HL-60 (cell line): ENCODE measurements at regions not wholly inside any gene's neighbourhood (a gene's known extent, or its start where the extent isn't known, plus 50 kb on each side); places are given as distances from the start of the nearest gene placed in this dataset.
"Not testable (repeated sequence)": the region's sequence is repeated elsewhere in the genome, so short reads cannot be mapped to it uniquely, and the experiment has no call there.

Experiments
- DNase-seq, 2 experiments: peaks; one replicate each; pipeline ENCODE4 v3.0.0-alpha.2; 2010 to 2020; ENCODE audit warnings: low read depth in 1 of 2, low spot score in 1 of 2
- H3K27ac ChIP-seq: fragments of 250-450 bp; sonication (Bioruptor Pico); replicated peaks from 2 replicates; pipeline ENCODE4 v1.5.1; 2020; ENCODE audit warnings: mild to moderate bottlenecking, moderate library complexity
- H3K27me3 ChIP-seq: fragments of 250-450 bp; sonication (Bioruptor Pico); 2 replicates; pipeline ENCODE4 v1.5.1; 2021; ENCODE audit warnings: mild to moderate bottlenecking, moderate library complexity; ENCODE audit not compliant: insufficient read depth, poor library complexity, severe bottlenecking
- H3K4me3 ChIP-seq: replicated peaks from 2 replicates; pipeline ENCODE4 v1.5.1; 2011; ENCODE audit warnings: mild to moderate bottlenecking, control low read depth, low read length; ENCODE audit not compliant: insufficient read depth
- CTCF ChIP-seq: IDR thresholded peaks from one replicate; pipeline ENCODE4 v1.5.1; 2011; ENCODE audit warnings: low read length, control low read depth, inconsistent platforms; ENCODE audit not compliant: insufficient read depth
- GABPA ChIP-seq: IDR thresholded peaks from 2 replicates; pipeline ENCODE4 v1.6.1; 2012; ENCODE audit warnings: low read depth
- POLR2AphosphoS5 ChIP-seq: IDR thresholded peaks from 2 replicates; pipeline ENCODE4 v1.6.1; 2012; ENCODE audit warnings: low read depth
- REST ChIP-seq: IDR thresholded peaks from 2 replicates; pipeline ENCODE4 v1.6.1; 2012; ENCODE audit warnings: low read depth; ENCODE audit not compliant: insufficient replicate concordance
- SPI1 ChIP-seq: IDR thresholded peaks from 2 replicates; pipeline ENCODE4 v1.6.1; 2012; ENCODE audit warnings: low read depth, mild to moderate bottlenecking, borderline replicate concordance

- peaks cover 6% of the 10 kb centered on the region for H3K27me3 ChIP-seq
Observed at GRCh38 chr5:142208777-142209312, 100.3 kb downstream of the NDFIP1 start.

GRCh38 chr5:142208244-142208643 lies 99.7 kb downstream of the NDFIP1 start:
- H3K27me3 ChIP-seq, DNase-seq, H3K27ac ChIP-seq, H3K4me3 ChIP-seq: not testable (repeated sequence)

More at GRCh38 chr5:142208777-142209312, 100.3 kb downstream of the NDFIP1 start:
- Histone ChIP-seq H3K27ac (no peak overlapping the region), H3K4me3 (no peak overlapping the region)
- no peak for DNase-seq
- no peak for TF ChIP-seq GABPA
- TF ChIP-seq REST = no peak
- no peak for TF ChIP-seq SPI1
- no peak for TF ChIP-seq CTCF
- no peak for TF ChIP-seq POLR2AphosphoS5

- H3K27me3 ChIP-seq = peaks cover 6% of the 10 kb centered on the region
- H3K4me3 ChIP-seq = no peak overlapping the region
- DNase-seq = no peak
- no peak overlapping the region for H3K27ac ChIP-seq
- TF ChIP-seq GABPA (no peak), POLR2AphosphoS5 (no peak), SPI1 (no peak), CTCF (no peak), REST (no peak)
Observed at GRCh38 chr5:142206801-142207200, 98.2 kb downstream of the NDFIP1 start.

GRCh38 chr5:142204219-142204618 lies 95.6 kb downstream of the NDFIP1 start:
- DNase-seq = no peak
- TF ChIP-seq SPI1 (no peak), CTCF (no peak), REST (no peak), POLR2AphosphoS5 (no peak), GABPA (no peak)
- no peak overlapping the region for H3K4me3 ChIP-seq
- no peak overlapping the region for H3K27ac ChIP-seq
- peaks cover 4% of the 10 kb centered on the region for H3K27me3 ChIP-seq
